Ovary (tissue), 7 donors: ENCODE measurements at regions not wholly inside any gene's neighbourhood (a gene's known extent, or its start where the extent isn't known, plus 50 kb on each side); places are given as distances from the start of the nearest gene placed in this dataset.
"Not testable (repeated sequence)": the region's sequence is repeated elsewhere in the genome, so short reads cannot be mapped to it uniquely, and the experiment has no call there.

Experiments
- DNase-seq, 5 donors: peaks; one replicate each; pipeline ENCODE4 v3.0.0-alpha.2; 2019 to 2020
- H3K27ac ChIP-seq, 2 donors: fragments of 200-600 bp; one replicate each; pipeline versions ENCODE4 v1.5.1 to v1.8.0; 2019 to 2022
- H3K27me3 ChIP-seq: fragments of 200-600 bp; one replicate; pipeline ENCODE4 v1.8.0; 2022
- H3K36me3 ChIP-seq: fragments of 200-600 bp; sonication (generic); one replicate; pipeline ENCODE4 v1.5.1; 2019
- H3K4me1 ChIP-seq: one replicate; pipeline ENCODE4 v1.8.1; 2013; ENCODE audit warnings: mild to moderate bottlenecking, moderate library complexity; ENCODE audit not compliant: insufficient read depth
- H3K4me3 ChIP-seq: fragments of 200-600 bp; sonication (generic); one replicate; pipeline ENCODE4 v1.5.1; 2017
- H3K9me3 ChIP-seq, 2 donors: fragments of 200-600 bp in 1 of 2; sonication (generic) in 1 of 2; one replicate each; pipeline versions ENCODE4 v1.5.1 to v1.8.1; 2013 to 2019; ENCODE audit warnings: mild to moderate bottlenecking in 1 of 2, moderate library complexity in 1 of 2
- CTCF ChIP-seq, 3 donors: fragments of 450-650 bp in 2 of 3; fragments of 200-600 bp in 1 of 3; IDR thresholded peaks; one replicate each; pipeline versions ENCODE4 v1.5.1 to v1.8.0; 2016 to 2022; ENCODE audit warnings: antibody characterized with exemption in 3 of 3, mild to moderate bottlenecking in 1 of 3
- EP300 ChIP-seq: sonication (generic); formaldehyde crosslinking; IDR thresholded peaks from one replicate; pipeline ENCODE4 v1.6.1; 2017; ENCODE audit warnings: antibody characterized with exemption
- POLR2A ChIP-seq: fragments of 450-650 bp; IDR thresholded peaks from one replicate; pipeline ENCODE4 v1.6.1; 2017; ENCODE audit warnings: antibody characterized with exemption, mild to moderate bottlenecking, moderate library complexity
- WGBS, 3 donors: extraction: QIAGEN DNeasy Blood & Tissue Kit in 1 of 3; methylation state at CpG; one replicate each; pipeline versions ENCODE4 v1.1.5 to v1.1.7; 2013 to 2017; 5-methylcytosine and 5-hydroxymethylcytosine counted together
- intact Hi-C, 4 donors: fragments of 100-400 bp; cut with DNase I; formaldehyde crosslinking; loops; one replicate each; pipeline versions ENCODE4 v1.11.0 to v1.15.1; 2022 to 2023
- donor health status: DM: no; HTN: no; CAD: no; lungs with moderate emphysema.
- donor health status: DM: no; HTN: no; CAD: no.
- donor health status: Bipolar disorder and iron deficiency.
- donor health status: DM: no; HTN: no; CAD: no.
- donor health status: DM: yes; HTN: yes; CAD: no.

- Histone ChIP-seq H3K4me3 (no peak overlapping the region), H3K36me3 (no peaks in the 10 kb centered on the region), H3K27me3 (no peaks in the 10 kb centered on the region), H3K27ac (no peak overlapping the region), H3K9me3 (no peaks in the 10 kb centered on the region), H3K4me1 (no peaks in the 10 kb centered on the region)
- intact Hi-C loops: no loop called here
- no peak for DNase-seq
- TF ChIP-seq EP300: no peak
- TF ChIP-seq CTCF (IDR thresholded peaks at IDR 0.05): no peak
- no peak for TF ChIP-seq POLR2A
- 94 to 97% (median 95%) methylated on average over 8 of the region's 8 CpGs for WGBS, 3 donors
These were observed 104.0 kb upstream of the RHOBTB1 start for GRCh38 chr10:61047788-61048560.

DNA sequence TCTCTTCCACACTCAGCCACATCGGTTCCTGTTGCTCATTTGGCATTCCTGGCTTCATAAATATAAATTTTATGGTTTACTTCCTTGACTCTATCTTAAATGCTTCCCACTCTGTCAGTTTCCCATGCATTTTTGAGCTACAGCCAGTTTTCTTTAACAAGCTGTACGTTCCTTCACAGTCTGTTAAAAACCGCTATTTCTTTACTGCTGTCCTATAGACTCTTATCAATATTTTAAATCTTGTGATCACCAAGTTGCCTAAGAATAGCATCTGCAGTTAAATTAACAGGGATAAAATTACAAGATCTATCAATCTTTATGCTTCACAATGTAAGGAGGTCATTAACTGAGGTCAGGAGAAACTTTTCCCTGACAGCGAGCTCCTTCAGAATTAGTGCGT, 103.1 kb upstream of the RHOBTB1 start:
- H3K27me3 ChIP-seq: no peaks in the 10 kb centered on the region
- intact Hi-C loops: no loop called here
- WGBS, 3 donors: 37 to 40% (median 38%) methylated on average over 5 of the region's 5 CpGs
- no peak overlapping the region for H3K27ac ChIP-seq
- no peaks in the 10 kb centered on the region for H3K36me3 ChIP-seq
- no peaks in the 10 kb centered on the region for H3K9me3 ChIP-seq
- no peak for DNase-seq
- no peaks in the 10 kb centered on the region for H3K4me1 ChIP-seq
- TF ChIP-seq EP300 (no peak), CTCF (IDR thresholded peaks at IDR 0.05) (no peak), POLR2A (no peak)
- H3K4me3 ChIP-seq: no peak overlapping the region

DNA sequence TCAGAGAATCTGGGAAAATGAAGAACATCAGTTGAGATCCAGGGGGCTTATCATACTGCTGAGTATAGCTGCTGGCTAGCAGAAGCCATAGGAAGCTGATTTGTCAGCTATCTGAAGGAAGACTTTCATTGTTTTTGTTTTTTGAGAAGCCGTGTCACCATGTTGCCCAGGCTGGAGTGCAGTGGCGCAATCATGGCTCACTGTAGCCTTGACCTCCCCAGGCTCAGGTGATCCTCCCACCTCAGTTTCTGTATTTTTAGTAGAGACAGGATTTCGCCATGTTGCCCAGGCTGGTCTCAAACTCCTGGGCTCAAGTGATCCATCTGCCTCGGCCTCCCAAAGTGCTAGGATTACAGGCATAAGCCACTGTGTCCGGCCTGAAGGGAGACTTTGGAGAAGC, 101.5 kb upstream of the RHOBTB1 start:
- H3K4me1 ChIP-seq, intact Hi-C loops, H3K4me3 ChIP-seq, H3K27ac ChIP-seq, H3K9me3 ChIP-seq, H3K27me3 ChIP-seq, H3K36me3 ChIP-seq, DNase-seq: not testable (repeated sequence)
- WGBS, 3 donors: 88 to 97% (median 89%) methylated on average over 5 of the region's 5 CpGs

- no peaks in the 10 kb centered on the region for H3K36me3 ChIP-seq
- no peaks in the 10 kb centered on the region for H3K4me1 ChIP-seq
- no peaks in the 10 kb centered on the region for H3K9me3 ChIP-seq
- no peak overlapping the region for H3K4me3 ChIP-seq
- TF ChIP-seq EP300 (no peak), POLR2A (no peak), CTCF (IDR thresholded peaks at IDR 0.05) (no peak)
- no peak overlapping the region for H3K27ac ChIP-seq
- no peaks in the 10 kb centered on the region for H3K27me3 ChIP-seq
- DNase-seq: no peak
- intact Hi-C loops: no loop called here
These were observed 98.5 kb upstream of the RHOBTB1 start for GRCh38 chr10:61042533-61042932.

DNA sequence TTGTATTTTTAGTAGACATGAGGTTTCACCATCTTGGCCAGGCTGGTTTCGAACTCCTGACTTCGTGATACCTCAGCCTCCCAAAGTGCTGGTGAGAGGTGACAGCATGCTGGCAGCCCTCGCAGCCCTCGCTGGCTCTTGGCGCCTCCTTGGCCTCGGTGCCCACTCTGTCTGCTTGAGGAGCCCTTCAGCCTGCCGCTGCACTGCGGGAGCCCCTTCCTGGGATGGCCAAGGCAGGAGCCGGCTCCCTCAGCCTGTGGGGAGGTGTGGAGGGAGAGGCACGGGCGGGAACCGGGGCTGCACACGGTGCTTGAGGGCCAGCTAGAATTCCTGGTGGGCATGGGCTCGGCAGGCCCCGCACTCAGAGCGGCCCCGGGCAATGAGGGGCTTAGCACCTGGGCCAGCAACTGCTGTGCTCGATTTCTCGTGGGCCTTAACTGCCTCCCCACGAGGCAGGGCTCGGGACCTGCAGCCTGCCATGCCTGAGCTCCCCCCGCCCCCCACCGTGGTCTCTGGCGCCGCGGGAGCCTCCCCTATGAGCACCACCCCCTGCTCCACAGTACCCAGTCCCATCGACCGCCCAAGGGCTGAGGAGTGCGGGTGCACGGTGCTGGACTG, 96.5 kb upstream of the RHOBTB1 start:
- Histone ChIP-seq H3K36me3 (no peaks in the 10 kb centered on the region), H3K27me3 (no peaks in the 10 kb centered on the region), H3K9me3 (no peaks in the 10 kb centered on the region), H3K4me1 (no peaks in the 10 kb centered on the region), H3K4me3 (no peak overlapping the region), H3K27ac (no peak overlapping the region)
- DNase-seq: no peak
- TF ChIP-seq EP300 (no peak), POLR2A (no peak), CTCF (IDR thresholded peaks at IDR 0.05) (no peak)
- intact Hi-C loops: no loop called here
- 95 to 96% (median 95%) methylated on average over 29 to 30 of the region's 30 CpGs for WGBS, 3 donors
